ENCODE measurements at regions not wholly inside any gene's neighbourhood (a gene's known extent, or its start where the extent isn't known, plus 50 kb on each side); places are given as distances from the start of the nearest gene placed in this dataset.

- TF ChIP-seq FOXM1 (IDR thresholded peaks at IDR 0.05; ENCODE audit: borderline replicate concordance) (no peak), FOXA1 (IDR thresholded peaks at IDR 0.05) (no peak), PKNOX1 (IDR thresholded peaks at IDR 0.05) (no peak), SP1 (IDR thresholded peaks at IDR 0.05) (no peak), SUZ12 (IDR thresholded peaks at IDR 0.05) (no peak), ARNT (IDR thresholded peaks at IDR 0.05) (no peak)
These were observed 118.5 kb upstream of the ANK2 start for GRCh38 chr4:112931001-112931400.

All from HEK293T (cell line).